HG03571 (cell line): ENCODE measurements at regions not wholly inside any gene's neighbourhood (a gene's known extent, or its start where the extent isn't known, plus 50 kb on each side); places are given as distances from the start of the nearest gene placed in this dataset.
"Not testable (repeated sequence)": the region's sequence is repeated elsewhere in the genome, so short reads cannot be mapped to it uniquely, and the experiment has no call there.

Experiments used
- ATAC-seq: cut with Tn5 transposase; IDR thresholded peaks from one replicate; pipeline ENCODE4 v1.9.1; 2021; ENCODE audit not compliant: unreplicated experiment

- ATAC-seq, result no peak
Observed at GRCh38 chr14:34300882-34301734, 160.9 kb downstream of the SPTSSA start.

GRCh38 chr14:34300330-34300729, 161.7 kb downstream of the SPTSSA start:
- ATAC-seq, result no peak

- ATAC-seq, result no peak
Observed at GRCh38 chr14:34299360-34299759, 162.7 kb downstream of the SPTSSA start.

- no peak for ATAC-seq
Observed at GRCh38 chr14:34297786-34298520, 164.1 kb downstream of the SPTSSA start.

- ATAC-seq, result no peak
Observed at GRCh38 chr14:34283590-34283989, 178.4 kb downstream of the SPTSSA start.

- ATAC-seq, result no peak
Observed at GRCh38 chr14:34277191-34277590, 184.8 kb downstream of the SPTSSA start.

GRCh38 chr14:34275530-34275929, 186.5 kb downstream of the SPTSSA start:
- no peak for ATAC-seq

GRCh38 chr14:34275078-34275477, 187.0 kb downstream of the SPTSSA start:
- no peak for ATAC-seq

- not testable (repeated sequence) for ATAC-seq
Observed at GRCh38 chr14:34273716-34274115, 188.3 kb downstream of the SPTSSA start.

GRCh38 chr14:34270361-34270760, 191.7 kb downstream of the SPTSSA start:
- ATAC-seq, result no peak

GRCh38 chr14:34266344-34266743, 195.7 kb downstream of the SPTSSA start:
- no peak for ATAC-seq

GRCh38 chr14:34262127-34262910, 199.7 kb downstream of the SPTSSA start:
- no peak for ATAC-seq

- ATAC-seq, result no peak
Observed at GRCh38 chr14:34259996-34260395, 202.0 kb downstream of the SPTSSA start.

GRCh38 chr14:34258318-34258717, 203.7 kb downstream of the SPTSSA start:
- ATAC-seq, result no peak

- no peak for ATAC-seq
Observed at GRCh38 chr14:34257505-34257904, 204.5 kb downstream of the SPTSSA start.

GRCh38 chr14:34256223-34256622, 205.8 kb downstream of the SPTSSA start:
- no peak for ATAC-seq

- ATAC-seq, result no peak
Observed at GRCh38 chr14:34254571-34254970, 207.5 kb downstream of the SPTSSA start.

- no peak for ATAC-seq
Observed at GRCh38 chr14:34254031-34254430, 208.0 kb downstream of the SPTSSA start.

- no peak for ATAC-seq
Observed at GRCh38 chr14:34252227-34252626, 209.8 kb downstream of the SPTSSA start.

- ATAC-seq, result no peak
Observed at GRCh38 chr14:34251662-34252061, 210.4 kb downstream of the SPTSSA start.

- ATAC-seq, result no peak
Observed at GRCh38 chr14:34250959-34251358, 211.1 kb downstream of the SPTSSA start.
